SU-DHL-6 (cell line): ENCODE measurements at regions not wholly inside any gene's neighbourhood (a gene's known extent, or its start where the extent isn't known, plus 50 kb on each side); places are given as distances from the start of the nearest gene placed in this dataset.

Experiments
- CTCF ChIP-seq: fragments of 200-600 bp; sonication (generic); IDR thresholded peaks from one replicate; pipeline ENCODE4 v1.5.1; 2017; ENCODE audit warnings: antibody characterized with exemption, mild to moderate bottlenecking, low read length, moderate library complexity; ENCODE audit not compliant: insufficient read depth, poor library complexity, severe bottlenecking
- EZH2phosphoT487 ChIP-seq: fragments of 200-600 bp; sonication (generic), shearing (Covaris generic); conservative IDR thresholded peaks from 2 replicates; pipeline ENCODE4 v1.6.1; 2018; ENCODE audit warnings: mild to moderate bottlenecking, antibody characterized with exemption, low read length, moderate library complexity, mixed read lengths

GRCh38 chr15:93835344-93835743 lies 396.0 kb upstream of the MCTP2 start:
- no peak for TF ChIP-seq CTCF
- TF ChIP-seq EZH2phosphoT487 = no peak
